ENCODE measurements at regions not wholly inside any gene's neighbourhood (a gene's known extent, or its start where the extent isn't known, plus 50 kb on each side); places are given as distances from the start of the nearest gene placed in this dataset.
"Not testable (repeated sequence)": the region's sequence is repeated elsewhere in the genome, so short reads cannot be mapped to it uniquely, and the experiment has no call there.

GRCh38 chr5:138685193-138685745 lies 68.0 kb upstream of the CTNNA1 start:
- no peak for ATAC-seq
- no peaks in the 10 kb centered on the region for H3K4me1 ChIP-seq (ENCODE audit: low read depth)
- intact Hi-C loops (cut with DNase I, micrococcal nuclease), result no loop called here
- TF ChIP-seq, protein P1, sequence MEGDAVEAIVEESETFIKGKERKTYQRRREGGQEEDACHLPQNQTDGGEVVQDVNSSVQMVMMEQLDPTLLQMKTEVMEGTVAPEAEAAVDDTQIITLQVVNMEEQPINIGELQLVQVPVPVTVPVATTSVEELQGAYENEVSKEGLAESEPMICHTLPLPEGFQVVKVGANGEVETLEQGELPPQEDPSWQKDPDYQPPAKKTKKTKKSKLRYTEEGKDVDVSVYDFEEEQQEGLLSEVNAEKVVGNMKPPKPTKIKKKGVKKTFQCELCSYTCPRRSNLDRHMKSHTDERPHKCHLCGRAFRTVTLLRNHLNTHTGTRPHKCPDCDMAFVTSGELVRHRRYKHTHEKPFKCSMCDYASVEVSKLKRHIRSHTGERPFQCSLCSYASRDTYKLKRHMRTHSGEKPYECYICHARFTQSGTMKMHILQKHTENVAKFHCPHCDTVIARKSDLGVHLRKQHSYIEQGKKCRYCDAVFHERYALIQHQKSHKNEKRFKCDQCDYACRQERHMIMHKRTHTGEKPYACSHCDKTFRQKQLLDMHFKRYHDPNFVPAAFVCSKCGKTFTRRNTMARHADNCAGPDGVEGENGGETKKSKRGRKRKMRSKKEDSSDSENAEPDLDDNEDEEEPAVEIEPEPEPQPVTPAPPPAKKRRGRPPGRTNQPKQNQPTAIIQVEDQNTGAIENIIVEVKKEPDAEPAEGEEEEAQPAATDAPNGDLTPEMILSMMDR (IDR thresholded peaks at IDR 0.05), result no peak
- H3K36me3 ChIP-seq (ENCODE audit: low read depth), result no peaks in the 10 kb centered on the region
- no peaks in the 10 kb centered on the region for H3K9me3 ChIP-seq
- no peak for DNase-seq
- no peak overlapping the region for H3K4me3 ChIP-seq

- H3K36me3 ChIP-seq (ENCODE audit: low read depth); intact Hi-C loops (cut with DNase I, micrococcal nuclease); DNase-seq; H3K9me3 ChIP-seq; ATAC-seq; H3K4me1 ChIP-seq (ENCODE audit: low read depth); H3K4me3 ChIP-seq: not testable (repeated sequence)
Measured at GRCh38 chr5:138682462-138682861, 70.8 kb upstream of the CTNNA1 start.

DNA sequence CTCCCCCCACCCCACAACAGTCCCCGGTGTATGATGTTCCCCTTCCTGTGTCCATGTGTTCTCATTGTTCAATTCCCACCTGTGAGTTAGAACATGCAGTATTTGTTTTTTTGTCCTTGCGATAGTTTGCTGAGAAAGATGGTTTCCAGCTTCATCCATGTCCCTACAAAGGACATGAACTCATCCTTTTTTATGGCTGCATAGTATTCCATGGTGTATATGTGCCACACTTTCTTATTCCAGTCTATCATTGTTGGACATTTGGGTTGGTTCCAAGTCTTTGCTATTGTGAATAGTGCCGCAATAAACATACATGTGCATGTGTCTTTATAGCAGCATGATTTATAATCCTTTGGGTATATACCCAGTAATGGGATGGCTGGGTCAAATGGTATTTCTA lies 74.4 kb upstream of the CTNNA1 start:
- H3K36me3 ChIP-seq (ENCODE audit: low read depth); H3K9me3 ChIP-seq; DNase-seq; H3K4me1 ChIP-seq (ENCODE audit: low read depth); H3K4me3 ChIP-seq; ATAC-seq; intact Hi-C loops (cut with DNase I, micrococcal nuclease): not testable (repeated sequence)

DNA sequence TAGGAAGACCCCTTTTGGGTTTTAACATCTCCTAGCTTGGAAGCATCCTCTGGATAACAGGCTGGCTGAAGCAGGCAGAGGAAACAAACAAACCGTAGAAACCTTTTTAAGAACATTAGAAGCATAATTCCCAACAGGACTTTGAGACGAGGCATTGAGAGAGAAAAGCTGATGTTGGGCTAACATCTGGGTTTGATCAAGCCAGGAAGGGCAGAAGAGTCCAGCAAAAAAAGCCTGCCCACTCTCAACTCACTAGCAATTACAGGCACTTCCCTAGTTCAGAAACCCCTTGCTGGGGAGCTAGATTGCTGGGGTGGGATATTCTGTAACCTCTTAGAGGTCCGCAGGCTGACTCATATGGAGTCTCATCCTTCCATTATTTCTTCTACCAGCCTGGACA lies 75.4 kb upstream of the CTNNA1 start:
- TF ChIP-seq, protein P1 (IDR thresholded peaks at IDR 0.05), result no peak
- DNase-seq, result no peak
- Histone ChIP-seq H3K36me3 (ENCODE audit: low read depth) (no peaks in the 10 kb centered on the region), H3K4me3 (no peak overlapping the region), H3K4me1 (ENCODE audit: low read depth) (no peaks in the 10 kb centered on the region), H3K9me3 (no peaks in the 10 kb centered on the region)
- intact Hi-C loops (cut with DNase I, micrococcal nuclease), result no loop called here
- ATAC-seq, result no peak

GRCh38 chr5:138676556-138677193 lies 76.5 kb upstream of the CTNNA1 start:
- Histone ChIP-seq H3K4me3 (no peak overlapping the region), H3K36me3 (ENCODE audit: low read depth) (no peaks in the 10 kb centered on the region), H3K4me1 (ENCODE audit: low read depth) (no peaks in the 10 kb centered on the region), H3K9me3 (no peaks in the 10 kb centered on the region)
- no peak for ATAC-seq
- no peak for DNase-seq
- intact Hi-C loops (cut with DNase I, micrococcal nuclease), result no loop called here
- TF ChIP-seq, protein P1 (IDR thresholded peaks at IDR 0.05), result no peak

GRCh38 chr5:138676002-138676401 lies 77.2 kb upstream of the CTNNA1 start:
- TF ChIP-seq, protein P1 (IDR thresholded peaks at IDR 0.05), result no peak
- no peaks in the 10 kb centered on the region for H3K36me3 ChIP-seq (ENCODE audit: low read depth)
- intact Hi-C loops (cut with DNase I, micrococcal nuclease), result no loop called here
- no peaks in the 10 kb centered on the region for H3K9me3 ChIP-seq
- no peaks in the 10 kb centered on the region for H3K4me1 ChIP-seq (ENCODE audit: low read depth)
- H3K4me3 ChIP-seq, result no peak overlapping the region
- no peak for ATAC-seq
- no peak for DNase-seq

Measured in mucosa of descending colon (tissue), 3 donors.